Nephron progenitor cell (in vitro differentiated cells): ENCODE measurements at regions not wholly inside any gene's neighbourhood (a gene's known extent, or its start where the extent isn't known, plus 50 kb on each side); places are given as distances from the start of the nearest gene placed in this dataset.

ENCODE experiments used
- DNase-seq: peaks from one replicate; pipeline ENCODE4 v3.0.0; 2021
- H3K27ac Mint-ChIP-seq: 2 replicates; pipeline ENCODE4 v1.8.0; 2021; ENCODE audit warnings: mild to moderate bottlenecking, moderate library complexity, mixed read lengths
- H3K27me3 Mint-ChIP-seq: 2 replicates; pipeline ENCODE4 v1.8.0; 2021; ENCODE audit warnings: mild to moderate bottlenecking, low read depth, mixed read lengths; ENCODE audit not compliant: poor library complexity
- H3K36me3 Mint-ChIP-seq: 2 replicates; pipeline ENCODE4 v1.8.0; 2021; ENCODE audit warnings: low read depth, mixed read lengths
- H3K4me1 Mint-ChIP-seq: 2 replicates; pipeline ENCODE4 v1.8.0; 2021; ENCODE audit warnings: mixed read lengths
- H3K4me3 Mint-ChIP-seq: 2 replicates; pipeline ENCODE4 v1.8.0; 2021; ENCODE audit warnings: mild to moderate bottlenecking, moderate library complexity, mixed read lengths
- H3K9me3 Mint-ChIP-seq: 2 replicates; pipeline ENCODE4 v1.8.0; 2021; ENCODE audit warnings: mild to moderate bottlenecking, moderate library complexity, mixed read lengths
- TF ChIP-seq, protein P1 (sequence below): fragments of 200-600 bp; sonication (generic); IDR thresholded peaks from 2 replicates; pipeline ENCODE4 v1.5.0; 2021; ENCODE audit warnings: antibody characterized with exemption

DNA sequence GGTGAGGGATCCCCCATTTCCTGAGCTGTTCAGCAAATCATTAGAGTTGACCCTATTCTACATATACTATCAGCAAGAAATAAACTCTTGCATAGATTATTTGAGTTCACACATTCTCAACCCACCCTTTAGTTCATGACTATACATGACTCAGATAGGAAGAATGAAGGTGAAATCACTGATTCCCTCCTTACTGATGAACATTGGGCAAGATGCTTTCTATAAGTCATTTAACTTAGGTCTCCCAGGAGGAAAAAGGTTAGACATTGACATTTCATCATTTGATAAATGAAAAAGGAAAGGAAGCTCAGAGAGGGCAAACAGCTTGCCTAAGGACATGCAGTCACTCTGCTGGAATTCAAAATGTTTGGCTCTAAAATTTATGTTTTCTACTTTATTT is 408.0 kb downstream of the TMEM182 start:
- H3K9me3 Mint-ChIP-seq: peaks cover 4% of the 10 kb centered on the region
- H3K27ac Mint-ChIP-seq: no peak overlapping the region
- no peak for DNase-seq
- H3K27me3 Mint-ChIP-seq: peaks cover 13% of the 10 kb centered on the region
- no peaks in the 10 kb centered on the region for H3K36me3 Mint-ChIP-seq
- H3K4me1 Mint-ChIP-seq: peaks cover 8% of the 10 kb centered on the region
- H3K4me3 Mint-ChIP-seq: no peak overlapping the region
- TF ChIP-seq, protein P1, sequence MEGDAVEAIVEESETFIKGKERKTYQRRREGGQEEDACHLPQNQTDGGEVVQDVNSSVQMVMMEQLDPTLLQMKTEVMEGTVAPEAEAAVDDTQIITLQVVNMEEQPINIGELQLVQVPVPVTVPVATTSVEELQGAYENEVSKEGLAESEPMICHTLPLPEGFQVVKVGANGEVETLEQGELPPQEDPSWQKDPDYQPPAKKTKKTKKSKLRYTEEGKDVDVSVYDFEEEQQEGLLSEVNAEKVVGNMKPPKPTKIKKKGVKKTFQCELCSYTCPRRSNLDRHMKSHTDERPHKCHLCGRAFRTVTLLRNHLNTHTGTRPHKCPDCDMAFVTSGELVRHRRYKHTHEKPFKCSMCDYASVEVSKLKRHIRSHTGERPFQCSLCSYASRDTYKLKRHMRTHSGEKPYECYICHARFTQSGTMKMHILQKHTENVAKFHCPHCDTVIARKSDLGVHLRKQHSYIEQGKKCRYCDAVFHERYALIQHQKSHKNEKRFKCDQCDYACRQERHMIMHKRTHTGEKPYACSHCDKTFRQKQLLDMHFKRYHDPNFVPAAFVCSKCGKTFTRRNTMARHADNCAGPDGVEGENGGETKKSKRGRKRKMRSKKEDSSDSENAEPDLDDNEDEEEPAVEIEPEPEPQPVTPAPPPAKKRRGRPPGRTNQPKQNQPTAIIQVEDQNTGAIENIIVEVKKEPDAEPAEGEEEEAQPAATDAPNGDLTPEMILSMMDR: no peak

DNA sequence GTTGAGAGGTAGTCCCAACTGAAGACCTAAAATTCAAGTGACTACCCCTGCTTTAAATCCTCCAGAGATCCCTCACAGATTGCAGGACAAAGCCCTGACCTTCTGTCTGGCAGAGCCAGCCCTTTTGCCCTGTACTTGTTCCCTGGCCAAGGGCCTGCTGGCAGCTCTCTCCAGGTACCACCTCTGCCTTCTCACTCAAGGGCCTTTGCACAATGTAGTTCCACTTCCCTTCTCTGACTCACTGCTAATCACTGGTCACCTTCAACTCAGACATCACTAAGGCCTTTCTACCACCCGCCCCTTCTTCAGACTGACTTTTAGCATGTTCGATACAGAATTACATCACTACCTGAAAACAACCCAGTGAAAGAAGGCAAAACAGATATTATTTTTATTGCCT is 411.0 kb downstream of the TMEM182 start:
- no peak overlapping the region for H3K27ac Mint-ChIP-seq
- no peak for DNase-seq
- no peaks in the 10 kb centered on the region for H3K4me1 Mint-ChIP-seq
- H3K9me3 Mint-ChIP-seq: peaks cover 4% of the 10 kb centered on the region
- TF ChIP-seq, protein P1: no peak
- peaks cover 10% of the 10 kb centered on the region for H3K27me3 Mint-ChIP-seq
- no peaks in the 10 kb centered on the region for H3K36me3 Mint-ChIP-seq
- no peak overlapping the region for H3K4me3 Mint-ChIP-seq

DNA sequence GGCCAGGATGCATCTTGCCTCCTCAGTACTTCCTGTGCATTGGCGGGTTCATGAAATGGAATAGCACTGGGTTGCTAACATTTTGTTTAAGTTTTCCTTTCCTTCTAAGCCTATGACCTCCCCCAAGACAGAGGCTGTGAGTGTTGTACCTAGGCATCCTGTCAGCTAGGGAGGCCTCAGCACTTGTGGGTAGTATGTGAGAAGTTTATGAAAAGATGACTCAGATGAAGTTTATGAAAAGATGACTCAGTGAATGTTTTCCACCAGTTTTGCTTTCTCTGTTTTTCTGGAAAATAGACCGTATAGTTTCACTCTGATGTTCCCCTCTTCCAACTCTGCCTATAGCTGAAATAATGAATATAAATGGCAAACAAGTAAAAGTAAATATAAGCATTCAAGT is 412.9 kb downstream of the TMEM182 start:
- DNase-seq: no peak
- TF ChIP-seq, protein P1: no peak
- Mint-ChIP-seq H3K27ac (no peak overlapping the region), H3K4me3 (no peak overlapping the region), H3K27me3 (peaks cover 13% of the 10 kb centered on the region), H3K9me3 (peaks cover 4% of the 10 kb centered on the region), H3K36me3 (no peaks in the 10 kb centered on the region), H3K4me1 (no peaks in the 10 kb centered on the region)

DNA sequence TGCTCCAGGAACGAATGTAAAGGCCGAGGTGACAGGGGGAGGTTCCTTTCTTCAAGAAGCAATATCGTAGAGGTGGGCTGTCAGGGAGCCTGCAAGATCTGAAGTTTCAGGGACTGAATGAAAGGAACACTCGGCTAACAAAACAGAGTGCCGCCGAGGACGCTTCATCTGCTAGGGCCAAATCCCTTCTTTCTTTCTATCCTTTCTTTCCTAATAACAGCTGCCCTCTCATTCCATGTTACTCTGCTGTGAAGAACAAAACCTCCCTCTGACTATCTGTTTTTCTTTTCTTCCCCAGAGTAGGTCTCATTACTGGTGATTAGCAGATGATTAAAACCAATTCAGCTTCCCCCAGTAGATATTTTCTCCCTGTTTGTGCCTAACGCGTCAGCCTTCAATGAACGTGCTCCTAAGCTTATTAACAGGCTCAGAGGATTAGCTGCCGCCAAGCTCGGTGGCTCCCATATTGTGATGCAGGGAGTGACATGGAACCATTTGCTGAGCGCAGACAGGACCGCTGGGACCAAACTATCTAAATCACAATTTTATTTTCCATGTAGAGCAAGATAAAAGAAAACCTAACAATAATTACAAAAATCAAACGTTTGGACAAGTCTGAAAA is 414.6 kb downstream of the TMEM182 start:
- H3K36me3 Mint-ChIP-seq: no peaks in the 10 kb centered on the region
- no peak overlapping the region for H3K27ac Mint-ChIP-seq
- peaks cover 2% of the 10 kb centered on the region for H3K9me3 Mint-ChIP-seq
- H3K4me1 Mint-ChIP-seq: no peaks in the 10 kb centered on the region
- DNase-seq: no peak
- TF ChIP-seq, protein P1: no peak
- H3K4me3 Mint-ChIP-seq: no peak overlapping the region
- peaks cover 7% of the 10 kb centered on the region for H3K27me3 Mint-ChIP-seq

DNA sequence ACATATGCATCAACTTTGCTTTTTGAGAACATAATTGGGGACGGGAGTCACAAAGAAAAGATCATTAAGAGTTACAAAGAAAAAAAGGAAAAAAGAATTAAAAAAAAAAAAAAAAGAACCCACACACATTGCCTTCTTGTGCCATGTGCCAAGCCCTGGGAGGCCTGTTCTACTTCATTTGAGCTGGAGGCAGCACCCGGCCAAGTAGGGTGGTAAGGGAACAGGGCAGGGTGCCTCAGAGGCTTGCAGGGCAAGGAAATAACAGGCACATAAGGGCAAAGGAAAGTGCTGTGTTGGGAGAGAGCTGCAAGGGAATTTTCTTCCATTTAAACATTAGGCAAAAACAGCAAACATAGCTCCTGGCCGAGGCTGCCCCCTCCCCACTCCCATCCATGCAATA is 418.0 kb downstream of the TMEM182 start:
- Mint-ChIP-seq H3K4me3 (no peak overlapping the region), H3K9me3 (peaks cover 7% of the 10 kb centered on the region)

DNA sequence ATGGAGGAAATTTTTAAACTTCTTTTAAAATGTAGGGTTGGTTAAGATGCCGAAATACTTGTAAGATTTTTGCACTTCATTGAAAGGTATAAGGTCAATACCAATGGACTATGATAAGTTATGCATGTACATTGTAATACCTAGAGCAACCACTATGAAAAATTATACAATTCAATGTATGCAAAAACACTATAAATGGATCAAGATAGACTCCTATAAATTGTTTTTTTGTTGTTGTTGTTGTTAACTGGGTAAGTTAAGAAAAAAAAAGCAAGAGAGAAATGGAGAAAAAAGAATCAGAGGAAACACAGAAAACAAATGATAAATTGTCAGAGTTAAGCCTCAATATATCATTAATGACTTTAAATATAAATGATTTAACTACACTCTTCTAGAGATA is 421.2 kb downstream of the TMEM182 start:
- no peak for DNase-seq
- no peak overlapping the region for H3K4me3 Mint-ChIP-seq
- no peaks in the 10 kb centered on the region for H3K4me1 Mint-ChIP-seq
- no peak overlapping the region for H3K27ac Mint-ChIP-seq
- peaks cover 6% of the 10 kb centered on the region for H3K27me3 Mint-ChIP-seq
- peaks cover 9% of the 10 kb centered on the region for H3K9me3 Mint-ChIP-seq
- TF ChIP-seq, protein P1: peak; percentile 18
- H3K36me3 Mint-ChIP-seq: no peaks in the 10 kb centered on the region

More for the DNA sequence above, 418.0 kb downstream of the TMEM182 start:
- no peaks in the 10 kb centered on the region for H3K36me3 Mint-ChIP-seq
- H3K27ac Mint-ChIP-seq: no peak overlapping the region
- no peaks in the 10 kb centered on the region for H3K4me1 Mint-ChIP-seq
- H3K27me3 Mint-ChIP-seq: peaks cover 7% of the 10 kb centered on the region
- no peak for DNase-seq
- TF ChIP-seq, protein P1: no peak
